K562 (cell line): ENCODE measurements at regions not wholly inside any gene's neighbourhood (a gene's known extent, or its start where the extent isn't known, plus 50 kb on each side); places are given as distances from the start of the nearest gene placed in this dataset.

Experiments
- HOXB6 ChIP-seq: fragments of 250-450 bp; sonication (Bioruptor Pico); IDR thresholded peaks from 2 replicates; pipeline ENCODE4 v1.5.1; 2022; ENCODE audit warnings: mild to moderate bottlenecking, borderline replicate concordance
- NEUROD1 ChIP-seq: fragments of 150-350 bp; IDR thresholded peaks from 2 replicates; pipeline ENCODE4 v1.6.1; 2014; ENCODE audit warnings: borderline replicate concordance, low read length, low read depth; ENCODE audit not compliant: partially characterized antibody
- PHF21A ChIP-seq: fragments of 450-650 bp; IDR thresholded peaks from 2 replicates; pipeline ENCODE4 v1.6.1; 2017; ENCODE audit warnings: low read depth, borderline replicate concordance
- ZNF311 ChIP-seq: fragments of 250-450 bp; sonication (Bioruptor Pico); IDR thresholded peaks from 2 replicates; pipeline ENCODE4 v1.4.0; 2020; ENCODE audit warnings: mild to moderate bottlenecking, moderate library complexity
- ZNF583 ChIP-seq: fragments of 250-450 bp; sonication (Bioruptor Pico); IDR thresholded peaks from 2 replicates; pipeline ENCODE4 v1.4.0; 2020
- TF ChIP-seq, protein P1 (sequence below), 2 experiments: fragments of 450-650 bp; formaldehyde crosslinking in 1 of 2; IDR thresholded peaks; 2 replicates each; pipeline versions ENCODE4 v1.4.0 to v1.6.1; 2014 to 2020; ENCODE audit warnings: mild to moderate bottlenecking in 2 of 2, borderline replicate concordance in 1 of 2, low read depth in 1 of 2
- TF ChIP-seq, protein P2 (sequence below): sonication (generic); formaldehyde crosslinking; IDR thresholded peaks from 2 replicates; pipeline ENCODE4 v1.8.0; 2022; ENCODE audit warnings: missing genetic modification reagents, mild to moderate bottlenecking, moderate library complexity, borderline replicate concordance
- TF ChIP-seq, protein P3 (sequence below): sonication (generic); formaldehyde crosslinking; IDR thresholded peaks from 2 replicates; pipeline ENCODE4 v1.8.0; 2022; ENCODE audit warnings: mild to moderate bottlenecking, missing genetic modification reagents
- TF ChIP-seq, protein P4 (sequence below), 3 experiments: fragments of 200-800 bp in 1 of 3; sonication (Bioruptor generic) in 1 of 3; sonication (generic) in 1 of 3; formaldehyde crosslinking in 1 of 3; IDR thresholded peaks; 2 replicates each; pipeline versions ENCODE4 v1.6.1 to v1.8.0; 2016 to 2022; ENCODE audit warnings: mild to moderate bottlenecking in 2 of 3, missing compliant biosample characterization in 2 of 3, missing genetic modification characterization in 2 of 3, missing genetic modification reagents in 1 of 3
- TF ChIP-seq, protein P5 (sequence below): fragments of 250-450 bp; sonication (Bioruptor Pico); IDR thresholded peaks from 2 replicates; pipeline ENCODE4 v1.8.0; 2022; ENCODE audit warnings: inconsistent platforms, mild to moderate bottlenecking, moderate library complexity, borderline replicate concordance
- TF ChIP-seq, protein P6 (sequence below): IDR thresholded peaks from 2 replicates; pipeline ENCODE4 v1.6.1; 2011; ENCODE audit not compliant: insufficient read length; ENCODE audit errors: extremely low read depth

DNA sequence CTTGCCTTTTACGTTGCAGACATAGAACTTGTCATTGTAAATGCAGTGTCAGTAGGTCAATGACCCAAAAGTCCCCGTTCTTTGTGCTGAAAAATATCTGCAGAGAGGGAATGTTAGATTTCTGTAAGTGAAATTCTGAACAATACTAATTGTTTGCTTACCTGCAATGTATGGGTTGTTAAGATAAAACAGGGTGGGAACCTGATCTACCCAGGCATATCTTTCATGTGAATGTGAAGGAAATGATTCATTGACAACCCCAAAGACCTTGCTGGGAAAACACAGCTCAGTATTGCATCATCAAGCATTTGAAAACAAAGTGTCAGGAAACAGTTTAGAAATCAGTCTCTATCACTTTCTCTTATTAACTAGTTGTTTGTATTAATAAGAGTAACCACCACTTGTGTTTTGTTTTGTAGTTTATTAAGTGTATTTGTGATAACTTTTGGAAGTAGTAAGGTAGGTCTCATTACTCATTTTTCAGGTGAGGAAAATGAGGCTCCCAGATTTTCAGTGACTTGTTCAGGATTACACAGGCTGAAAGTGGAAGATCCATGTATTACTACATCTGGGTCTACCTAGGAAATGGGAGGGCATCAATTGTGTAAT, 57.9 kb upstream of the SLC38A2 start (continued):
- TF ChIP-seq, protein P1, sequence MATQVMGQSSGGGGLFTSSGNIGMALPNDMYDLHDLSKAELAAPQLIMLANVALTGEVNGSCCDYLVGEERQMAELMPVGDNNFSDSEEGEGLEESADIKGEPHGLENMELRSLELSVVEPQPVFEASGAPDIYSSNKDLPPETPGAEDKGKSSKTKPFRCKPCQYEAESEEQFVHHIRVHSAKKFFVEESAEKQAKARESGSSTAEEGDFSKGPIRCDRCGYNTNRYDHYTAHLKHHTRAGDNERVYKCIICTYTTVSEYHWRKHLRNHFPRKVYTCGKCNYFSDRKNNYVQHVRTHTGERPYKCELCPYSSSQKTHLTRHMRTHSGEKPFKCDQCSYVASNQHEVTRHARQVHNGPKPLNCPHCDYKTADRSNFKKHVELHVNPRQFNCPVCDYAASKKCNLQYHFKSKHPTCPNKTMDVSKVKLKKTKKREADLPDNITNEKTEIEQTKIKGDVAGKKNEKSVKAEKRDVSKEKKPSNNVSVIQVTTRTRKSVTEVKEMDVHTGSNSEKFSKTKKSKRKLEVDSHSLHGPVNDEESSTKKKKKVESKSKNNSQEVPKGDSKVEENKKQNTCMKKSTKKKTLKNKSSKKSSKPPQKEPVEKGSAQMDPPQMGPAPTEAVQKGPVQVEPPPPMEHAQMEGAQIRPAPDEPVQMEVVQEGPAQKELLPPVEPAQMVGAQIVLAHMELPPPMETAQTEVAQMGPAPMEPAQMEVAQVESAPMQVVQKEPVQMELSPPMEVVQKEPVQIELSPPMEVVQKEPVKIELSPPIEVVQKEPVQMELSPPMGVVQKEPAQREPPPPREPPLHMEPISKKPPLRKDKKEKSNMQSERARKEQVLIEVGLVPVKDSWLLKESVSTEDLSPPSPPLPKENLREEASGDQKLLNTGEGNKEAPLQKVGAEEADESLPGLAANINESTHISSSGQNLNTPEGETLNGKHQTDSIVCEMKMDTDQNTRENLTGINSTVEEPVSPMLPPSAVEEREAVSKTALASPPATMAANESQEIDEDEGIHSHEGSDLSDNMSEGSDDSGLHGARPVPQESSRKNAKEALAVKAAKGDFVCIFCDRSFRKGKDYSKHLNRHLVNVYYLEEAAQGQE (IDR thresholded peaks at IDR 0.05; ENCODE audit: borderline replicate concordance): peak; percentile 37; the same call in 1 of the 2 replicates
- TF ChIP-seq, protein P1 (CRISPR knock-in tag; IDR thresholded peaks at IDR 0.05; ENCODE audit: low read depth): no peak
- TF ChIP-seq, protein P2, sequence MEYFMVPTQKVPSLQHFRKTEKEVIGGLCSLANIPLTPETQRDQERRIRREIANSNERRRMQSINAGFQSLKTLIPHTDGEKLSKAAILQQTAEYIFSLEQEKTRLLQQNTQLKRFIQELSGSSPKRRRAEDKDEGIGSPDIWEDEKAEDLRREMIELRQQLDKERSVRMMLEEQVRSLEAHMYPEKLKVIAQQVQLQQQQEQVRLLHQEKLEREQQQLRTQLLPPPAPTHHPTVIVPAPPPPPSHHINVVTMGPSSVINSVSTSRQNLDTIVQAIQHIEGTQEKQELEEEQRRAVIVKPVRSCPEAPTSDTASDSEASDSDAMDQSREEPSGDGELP: no peak
- TF ChIP-seq, protein P3, sequence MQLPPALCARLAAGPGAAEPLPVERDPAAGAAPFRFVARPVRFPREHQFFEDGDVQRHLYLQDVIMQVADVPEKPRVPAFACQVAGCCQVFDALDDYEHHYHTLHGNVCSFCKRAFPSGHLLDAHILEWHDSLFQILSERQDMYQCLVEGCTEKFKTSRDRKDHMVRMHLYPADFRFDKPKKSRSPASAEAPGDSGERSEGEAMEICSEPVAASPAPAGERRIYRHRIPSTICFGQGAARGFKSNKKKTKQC (CRISPR knock-in tag): no peak
- TF ChIP-seq, protein P4, sequence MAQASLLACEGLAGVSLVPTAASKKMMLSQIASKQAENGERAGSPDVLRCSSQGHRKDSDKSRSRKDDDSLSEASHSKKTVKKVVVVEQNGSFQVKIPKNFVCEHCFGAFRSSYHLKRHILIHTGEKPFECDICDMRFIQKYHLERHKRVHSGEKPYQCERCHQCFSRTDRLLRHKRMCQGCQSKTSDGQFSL (CRISPR knock-in tag; IDR thresholded peaks at IDR 0.05): no peak
- TF ChIP-seq, protein P4 (tag; IDR thresholded peaks at IDR 0.05): no peak
- TF ChIP-seq ZNF311 (CRISPR knock-in tag) (peak; percentile 22; the same call in 1 of the 2 replicates), PHF21A (no peak), ZNF583 (no peak), NEUROD1 (peak; percentile 75), HOXB6 (CRISPR knock-in tag) (no peak)
- TF ChIP-seq, protein P5, sequence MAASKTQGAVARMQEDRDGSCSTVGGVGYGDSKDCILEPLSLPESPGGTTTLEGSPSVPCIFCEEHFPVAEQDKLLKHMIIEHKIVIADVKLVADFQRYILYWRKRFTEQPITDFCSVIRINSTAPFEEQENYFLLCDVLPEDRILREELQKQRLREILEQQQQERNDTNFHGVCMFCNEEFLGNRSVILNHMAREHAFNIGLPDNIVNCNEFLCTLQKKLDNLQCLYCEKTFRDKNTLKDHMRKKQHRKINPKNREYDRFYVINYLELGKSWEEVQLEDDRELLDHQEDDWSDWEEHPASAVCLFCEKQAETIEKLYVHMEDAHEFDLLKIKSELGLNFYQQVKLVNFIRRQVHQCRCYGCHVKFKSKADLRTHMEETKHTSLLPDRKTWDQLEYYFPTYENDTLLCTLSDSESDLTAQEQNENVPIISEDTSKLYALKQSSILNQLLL: no peak
- TF ChIP-seq, protein P6, sequence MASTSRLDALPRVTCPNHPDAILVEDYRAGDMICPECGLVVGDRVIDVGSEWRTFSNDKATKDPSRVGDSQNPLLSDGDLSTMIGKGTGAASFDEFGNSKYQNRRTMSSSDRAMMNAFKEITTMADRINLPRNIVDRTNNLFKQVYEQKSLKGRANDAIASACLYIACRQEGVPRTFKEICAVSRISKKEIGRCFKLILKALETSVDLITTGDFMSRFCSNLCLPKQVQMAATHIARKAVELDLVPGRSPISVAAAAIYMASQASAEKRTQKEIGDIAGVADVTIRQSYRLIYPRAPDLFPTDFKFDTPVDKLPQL: no peak
